ENCODE measurements at regions not wholly inside any gene's neighbourhood (a gene's known extent, or its start where the extent isn't known, plus 50 kb on each side); places are given as distances from the start of the nearest gene placed in this dataset.
"Not testable (repeated sequence)": the region's sequence is repeated elsewhere in the genome, so short reads cannot be mapped to it uniquely, and the experiment has no call there.

- intact Hi-C loops (cut with DNase I), result no loop called here
- Histone ChIP-seq H3K4me3 (no peak overlapping the region), H3K36me3 (no peaks in the 10 kb centered on the region), H3K9me3 (no peaks in the 10 kb centered on the region), H3K27ac (no peak overlapping the region), H3K27me3 (no peaks in the 10 kb centered on the region), H3K4me1 (no peaks in the 10 kb centered on the region)
- DNase-seq (no peak), ATAC-seq (no peak)
- TF ChIP-seq, protein P1, sequence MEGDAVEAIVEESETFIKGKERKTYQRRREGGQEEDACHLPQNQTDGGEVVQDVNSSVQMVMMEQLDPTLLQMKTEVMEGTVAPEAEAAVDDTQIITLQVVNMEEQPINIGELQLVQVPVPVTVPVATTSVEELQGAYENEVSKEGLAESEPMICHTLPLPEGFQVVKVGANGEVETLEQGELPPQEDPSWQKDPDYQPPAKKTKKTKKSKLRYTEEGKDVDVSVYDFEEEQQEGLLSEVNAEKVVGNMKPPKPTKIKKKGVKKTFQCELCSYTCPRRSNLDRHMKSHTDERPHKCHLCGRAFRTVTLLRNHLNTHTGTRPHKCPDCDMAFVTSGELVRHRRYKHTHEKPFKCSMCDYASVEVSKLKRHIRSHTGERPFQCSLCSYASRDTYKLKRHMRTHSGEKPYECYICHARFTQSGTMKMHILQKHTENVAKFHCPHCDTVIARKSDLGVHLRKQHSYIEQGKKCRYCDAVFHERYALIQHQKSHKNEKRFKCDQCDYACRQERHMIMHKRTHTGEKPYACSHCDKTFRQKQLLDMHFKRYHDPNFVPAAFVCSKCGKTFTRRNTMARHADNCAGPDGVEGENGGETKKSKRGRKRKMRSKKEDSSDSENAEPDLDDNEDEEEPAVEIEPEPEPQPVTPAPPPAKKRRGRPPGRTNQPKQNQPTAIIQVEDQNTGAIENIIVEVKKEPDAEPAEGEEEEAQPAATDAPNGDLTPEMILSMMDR (IDR thresholded peaks at IDR 0.05), result no peak
Measured at GRCh38 chr6:81002126-81002525, 750.4 kb downstream of the TENT5A start.

- no peaks in the 10 kb centered on the region for H3K27me3 ChIP-seq
- no peak overlapping the region for H3K27ac ChIP-seq
- no peak overlapping the region for H3K4me3 ChIP-seq
- peaks cover 5% of the 10 kb centered on the region for H3K9me3 ChIP-seq
- intact Hi-C loops (cut with DNase I), result no loop called here
- no peaks in the 10 kb centered on the region for H3K36me3 ChIP-seq
- H3K4me1 ChIP-seq, result no peaks in the 10 kb centered on the region
- DNase-seq (no peak), ATAC-seq (no peak)
- TF ChIP-seq, protein P1 (IDR thresholded peaks at IDR 0.05), result no peak
Measured at GRCh38 chr6:80991316-80991715, 761.2 kb downstream of the TENT5A start.

DNA sequence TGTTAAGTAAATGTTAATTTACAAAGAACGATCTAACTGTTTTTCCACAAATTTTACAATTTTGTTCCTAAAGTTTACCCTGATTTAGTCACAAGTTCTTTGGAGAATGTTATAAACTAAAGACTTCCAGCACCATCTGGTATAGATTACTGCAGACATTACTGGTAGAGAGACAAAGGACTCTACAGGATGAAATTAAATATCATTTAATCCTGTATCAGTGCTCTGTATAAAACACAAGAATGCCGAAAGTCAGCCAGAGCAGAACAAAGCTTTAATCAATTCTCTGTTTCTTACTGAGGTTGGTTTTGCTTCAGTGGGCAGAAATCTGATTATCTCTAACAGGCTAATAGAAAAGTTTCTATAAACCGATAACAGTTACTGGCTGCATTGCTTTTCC lies 763.6 kb downstream of the TENT5A start:
- ATAC-seq (no peak), DNase-seq (no peak)
- TF ChIP-seq, protein P1 (IDR thresholded peaks at IDR 0.05), result no peak
- Histone ChIP-seq H3K36me3 (no peaks in the 10 kb centered on the region), H3K27me3 (no peaks in the 10 kb centered on the region), H3K27ac (no peak overlapping the region), H3K9me3 (peaks cover 5% of the 10 kb centered on the region), H3K4me1 (no peaks in the 10 kb centered on the region), H3K4me3 (no peak overlapping the region)
- intact Hi-C loops (cut with DNase I), result no loop called here

DNA sequence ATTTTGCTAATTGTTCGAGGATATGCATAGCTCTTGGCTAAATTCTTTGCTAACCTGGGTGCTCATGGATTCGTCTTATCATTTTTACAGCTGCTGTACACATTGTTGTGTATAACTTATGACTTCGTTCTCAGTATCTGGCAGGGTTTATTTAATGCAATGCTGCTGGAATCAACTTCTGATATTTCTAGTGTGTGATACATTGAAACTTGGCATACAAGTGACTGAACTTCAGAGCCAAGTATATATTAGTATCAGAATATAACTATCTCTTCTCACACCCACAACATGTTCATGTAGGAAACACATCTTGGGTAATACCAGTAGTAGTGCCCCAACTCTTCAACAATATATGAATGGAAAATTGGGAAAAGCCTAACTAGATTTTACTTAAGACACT lies 764.2 kb downstream of the TENT5A start:
- Histone ChIP-seq H3K36me3 (no peaks in the 10 kb centered on the region), H3K27ac (no peak overlapping the region), H3K4me3 (no peak overlapping the region), H3K9me3 (peaks cover 5% of the 10 kb centered on the region), H3K27me3 (no peaks in the 10 kb centered on the region), H3K4me1 (no peaks in the 10 kb centered on the region)
- DNase-seq (no peak), ATAC-seq (no peak)
- intact Hi-C loops (cut with DNase I), result no loop called here
- TF ChIP-seq, protein P1 (IDR thresholded peaks at IDR 0.05), result no peak

- H3K9me3 ChIP-seq; H3K27ac ChIP-seq; ATAC-seq; H3K27me3 ChIP-seq; H3K36me3 ChIP-seq; DNase-seq; H3K4me3 ChIP-seq; H3K4me1 ChIP-seq; intact Hi-C loops (cut with DNase I): not testable (repeated sequence)
Measured at GRCh38 chr6:80981226-80981625, 771.3 kb downstream of the TENT5A start.

- Histone ChIP-seq H3K9me3 (no peaks in the 10 kb centered on the region), H3K4me3 (no peak overlapping the region), H3K4me1 (no peaks in the 10 kb centered on the region), H3K27me3 (no peaks in the 10 kb centered on the region), H3K36me3 (no peaks in the 10 kb centered on the region), H3K27ac (no peak overlapping the region)
- DNase-seq (no peak), ATAC-seq (no peak)
- intact Hi-C loops (cut with DNase I), result no loop called here
- TF ChIP-seq, protein P1 (IDR thresholded peaks at IDR 0.05), result no peak
Measured at GRCh38 chr6:80976336-80976735, 776.1 kb downstream of the TENT5A start.

Measured in upper lobe of right lung (tissue), 1 donor.